Astrocyte (in vitro differentiated cells and primary cell): ENCODE measurements at regions not wholly inside any gene's neighbourhood (a gene's known extent, or its start where the extent isn't known, plus 50 kb on each side); places are given as distances from the start of the nearest gene placed in this dataset.

Source experiments
- DNase-seq: peaks from one replicate; pipeline ENCODE4 v3.0.0-alpha.2; 2010; ENCODE audit warnings: low read depth
- FAIRE-seq: peaks from 2 replicates; lab custom pipeline; 2011; peaks lifted over from hg19 to GRCh38; lab: Jason Lieb, UNC
- H2AFZ ChIP-seq: 2 replicates; pipeline ENCODE4 v1.6.0; 2012; ENCODE audit warnings: low read depth, low read length, inconsistent platforms
- H3K27ac ChIP-seq: 2 replicates; pipeline ENCODE4 v1.5.1; 2011; ENCODE audit warnings: low read depth, low read length, inconsistent platforms
- H3K27me3 ChIP-seq: 2 replicates; pipeline ENCODE4 v1.6.0; 2011; ENCODE audit warnings: low read length, inconsistent platforms; ENCODE audit not compliant: insufficient read depth
- H3K36me3 ChIP-seq: 2 replicates; pipeline ENCODE4 v1.5.1; 2011; ENCODE audit warnings: low read length, inconsistent platforms; ENCODE audit not compliant: insufficient read depth
- H3K4me1 ChIP-seq: 2 replicates; pipeline ENCODE4 v1.5.1; 2011; ENCODE audit warnings: low read length, inconsistent platforms; ENCODE audit not compliant: insufficient read depth
- H3K4me2 ChIP-seq: 2 replicates; pipeline ENCODE4 v1.6.0; 2012; ENCODE audit warnings: low read length, inconsistent platforms
- H3K4me3 ChIP-seq: 2 replicates; pipeline ENCODE4 v1.5.1; 2011; ENCODE audit warnings: low read depth, mild to moderate bottlenecking, low read length, inconsistent platforms; ENCODE audit not compliant: insufficient read depth
- H3K79me2 ChIP-seq: 2 replicates; pipeline ENCODE4 v1.6.0; 2012; ENCODE audit warnings: mild to moderate bottlenecking, low read length, inconsistent platforms; ENCODE audit not compliant: insufficient read depth
- H3K9ac ChIP-seq: 2 replicates; pipeline ENCODE4 v1.6.0; 2012; ENCODE audit warnings: mild to moderate bottlenecking, low read length, inconsistent platforms
- H3K9me3 ChIP-seq: 2 replicates; pipeline ENCODE4 v1.5.1; 2012; ENCODE audit warnings: low read depth, mild to moderate bottlenecking, low read length, inconsistent platforms; ENCODE audit not compliant: insufficient read depth
- H4K20me1 ChIP-seq: 2 replicates; pipeline ENCODE4 v1.6.0; 2012; ENCODE audit warnings: low read length, inconsistent platforms; ENCODE audit not compliant: insufficient read depth
- H3K27ac Mint-ChIP-seq: one replicate; pipeline ENCODE4 v1.8.0; 2021; ENCODE audit warnings: mild to moderate bottlenecking, mixed read lengths; ENCODE audit not compliant: unreplicated experiment
- H3K27me3 Mint-ChIP-seq: one replicate; pipeline ENCODE4 v1.8.0; 2021; ENCODE audit warnings: low read depth, mixed read lengths; ENCODE audit not compliant: unreplicated experiment
- H3K36me3 Mint-ChIP-seq: one replicate; pipeline ENCODE4 v1.8.0; 2021; ENCODE audit warnings: low read depth, mixed read lengths; ENCODE audit not compliant: unreplicated experiment
- H3K4me1 Mint-ChIP-seq: one replicate; pipeline ENCODE4 v1.8.0; 2021; ENCODE audit warnings: low read depth, mixed read lengths; ENCODE audit not compliant: unreplicated experiment
- H3K4me3 Mint-ChIP-seq: one replicate; pipeline ENCODE4 v1.8.0; 2021; ENCODE audit warnings: mild to moderate bottlenecking, moderate library complexity, mixed read lengths; ENCODE audit not compliant: unreplicated experiment
- H3K9me3 Mint-ChIP-seq: one replicate; pipeline ENCODE4 v1.8.0; 2021; ENCODE audit warnings: mild to moderate bottlenecking, mixed read lengths; ENCODE audit not compliant: unreplicated experiment
- EZH2 ChIP-seq: IDR thresholded peaks from 2 replicates; pipeline ENCODE4 v1.6.1; 2012; ENCODE audit warnings: mild to moderate bottlenecking, low read length, inconsistent platforms; ENCODE audit not compliant: insufficient read depth
- TF ChIP-seq, protein P1 (sequence below): IDR thresholded peaks from 2 replicates; pipeline ENCODE4 v1.5.1; 2011; ENCODE audit warnings: low read depth, mild to moderate bottlenecking, inconsistent platforms, low read length, moderate library complexity; ENCODE audit not compliant: insufficient read depth

DNA sequence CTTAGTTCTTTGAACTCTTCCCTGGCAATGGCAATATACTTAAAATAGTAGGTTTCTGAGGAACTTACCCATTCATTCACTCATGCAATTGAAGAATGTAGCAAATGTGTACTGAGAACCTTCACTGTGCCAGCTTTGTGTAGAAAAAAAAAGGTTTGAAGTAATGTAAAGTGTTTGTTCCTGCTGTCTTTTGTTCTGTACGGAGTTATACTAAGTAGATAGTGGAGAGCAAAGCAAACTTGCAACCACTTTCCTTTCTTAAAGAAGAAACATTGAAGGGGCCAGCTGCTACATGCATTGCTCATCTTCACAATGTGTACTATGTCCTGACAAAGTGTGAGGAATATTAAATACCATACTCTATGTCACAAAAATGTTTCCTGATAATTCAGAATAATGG, 68.9 kb upstream of the FREM2 start:
- no peaks in the 10 kb centered on the region for H3K36me3 Mint-ChIP-seq
- H3K79me2 ChIP-seq: no peaks in the 10 kb centered on the region
- H2AFZ ChIP-seq: no peak overlapping the region
- no peak overlapping the region for H3K9ac ChIP-seq
- FAIRE-seq (no peak), DNase-seq (no peak)
- no peaks in the 10 kb centered on the region for H3K27me3 Mint-ChIP-seq
- H3K36me3 ChIP-seq: no peaks in the 10 kb centered on the region
- no peaks in the 10 kb centered on the region for H4K20me1 ChIP-seq
- no peaks in the 10 kb centered on the region for H3K27me3 ChIP-seq
- H3K27ac ChIP-seq: no peak overlapping the region
- H3K9me3 ChIP-seq: no peaks in the 10 kb centered on the region
- H3K4me2 ChIP-seq: no peak overlapping the region
- no peak overlapping the region for H3K4me3 ChIP-seq
- H3K4me1 ChIP-seq: no peaks in the 10 kb centered on the region
- H3K27ac Mint-ChIP-seq: no peak overlapping the region
- TF ChIP-seq, protein P1, sequence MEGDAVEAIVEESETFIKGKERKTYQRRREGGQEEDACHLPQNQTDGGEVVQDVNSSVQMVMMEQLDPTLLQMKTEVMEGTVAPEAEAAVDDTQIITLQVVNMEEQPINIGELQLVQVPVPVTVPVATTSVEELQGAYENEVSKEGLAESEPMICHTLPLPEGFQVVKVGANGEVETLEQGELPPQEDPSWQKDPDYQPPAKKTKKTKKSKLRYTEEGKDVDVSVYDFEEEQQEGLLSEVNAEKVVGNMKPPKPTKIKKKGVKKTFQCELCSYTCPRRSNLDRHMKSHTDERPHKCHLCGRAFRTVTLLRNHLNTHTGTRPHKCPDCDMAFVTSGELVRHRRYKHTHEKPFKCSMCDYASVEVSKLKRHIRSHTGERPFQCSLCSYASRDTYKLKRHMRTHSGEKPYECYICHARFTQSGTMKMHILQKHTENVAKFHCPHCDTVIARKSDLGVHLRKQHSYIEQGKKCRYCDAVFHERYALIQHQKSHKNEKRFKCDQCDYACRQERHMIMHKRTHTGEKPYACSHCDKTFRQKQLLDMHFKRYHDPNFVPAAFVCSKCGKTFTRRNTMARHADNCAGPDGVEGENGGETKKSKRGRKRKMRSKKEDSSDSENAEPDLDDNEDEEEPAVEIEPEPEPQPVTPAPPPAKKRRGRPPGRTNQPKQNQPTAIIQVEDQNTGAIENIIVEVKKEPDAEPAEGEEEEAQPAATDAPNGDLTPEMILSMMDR: no peak
- no peak for TF ChIP-seq EZH2
- no peak overlapping the region for H3K4me3 Mint-ChIP-seq
- peaks cover 2% of the 10 kb centered on the region for H3K4me1 Mint-ChIP-seq
- H3K9me3 Mint-ChIP-seq: no peaks in the 10 kb centered on the region

DNA sequence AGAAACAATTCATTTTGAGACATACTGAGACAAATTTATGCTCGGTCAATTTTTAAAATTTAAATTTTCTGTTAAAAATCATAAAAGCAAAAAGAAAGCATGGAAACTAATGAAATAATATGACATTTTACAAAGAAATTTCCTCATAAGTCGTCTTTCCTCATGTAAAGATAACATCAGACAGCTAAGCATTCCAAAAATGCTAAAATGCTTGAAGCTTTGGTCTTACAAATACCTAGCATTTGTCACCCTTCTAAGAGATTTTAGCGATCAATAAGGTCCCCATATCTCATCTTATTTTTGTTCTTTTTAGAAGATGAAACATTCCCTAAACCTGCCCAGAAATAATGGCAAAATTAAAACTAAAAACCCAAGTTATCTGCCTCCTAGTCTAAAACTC, 68.5 kb upstream of the FREM2 start:
- Mint-ChIP-seq H3K9me3 (no peaks in the 10 kb centered on the region), H3K27ac (no peak overlapping the region)
- no peaks in the 10 kb centered on the region for H4K20me1 ChIP-seq

GRCh38 chr13:38618881-38619280, 68.0 kb upstream of the FREM2 start:
- no peaks in the 10 kb centered on the region for H3K9me3 ChIP-seq
- Mint-ChIP-seq H3K27me3 (no peaks in the 10 kb centered on the region), H3K27ac (no peak overlapping the region)

More for the DNA sequence above, 68.5 kb upstream of the FREM2 start:
- TF ChIP-seq, protein P1: no peak
- no peak for TF ChIP-seq EZH2
- no peaks in the 10 kb centered on the region for H3K27me3 ChIP-seq
- H3K4me1 Mint-ChIP-seq: peaks cover 2% of the 10 kb centered on the region
- DNase-seq (no peak), FAIRE-seq (no peak)
- no peaks in the 10 kb centered on the region for H3K36me3 Mint-ChIP-seq
- no peak overlapping the region for H3K4me3 ChIP-seq
- no peak overlapping the region for H3K4me3 Mint-ChIP-seq
- no peaks in the 10 kb centered on the region for H3K4me1 ChIP-seq
- H3K36me3 ChIP-seq: no peaks in the 10 kb centered on the region
- no peaks in the 10 kb centered on the region for H3K79me2 ChIP-seq
- H3K9ac ChIP-seq: no peak overlapping the region
- H2AFZ ChIP-seq: no peak overlapping the region
- no peak overlapping the region for H3K27ac ChIP-seq
- H3K27me3 Mint-ChIP-seq: no peaks in the 10 kb centered on the region
- H3K4me2 ChIP-seq: no peak overlapping the region
- H3K9me3 ChIP-seq: no peaks in the 10 kb centered on the region

More at GRCh38 chr13:38618881-38619280, 68.0 kb upstream of the FREM2 start:
- H3K4me1 Mint-ChIP-seq: peaks cover 2% of the 10 kb centered on the region
- FAIRE-seq (no peak), DNase-seq (no peak)
- Histone ChIP-seq H2AFZ (no peak overlapping the region), H4K20me1 (no peaks in the 10 kb centered on the region), H3K36me3 (no peaks in the 10 kb centered on the region), H3K4me3 (no peak overlapping the region), H3K4me1 (no peaks in the 10 kb centered on the region), H3K27ac (no peak overlapping the region), H3K4me2 (no peak overlapping the region), H3K79me2 (no peaks in the 10 kb centered on the region), H3K9ac (no peak overlapping the region), H3K27me3 (no peaks in the 10 kb centered on the region)
- H3K4me3 Mint-ChIP-seq: no peak overlapping the region
- TF ChIP-seq, protein P1: no peak
- TF ChIP-seq EZH2: no peak
- no peaks in the 10 kb centered on the region for H3K9me3 Mint-ChIP-seq
- no peaks in the 10 kb centered on the region for H3K36me3 Mint-ChIP-seq
